ENCODE measurements at regions not wholly inside any gene's neighbourhood (a gene's known extent, or its start where the extent isn't known, plus 50 kb on each side); places are given as distances from the start of the nearest gene placed in this dataset.

- Histone ChIP-seq H3K27me3 (ENCODE audit: control insufficient read depth, insufficient read depth, low read length) (no peaks in the 10 kb centered on the region), H3K4me1 (ENCODE audit: control insufficient read depth, insufficient read depth, low read length) (no peaks in the 10 kb centered on the region), H3K4me3 (ENCODE audit: low read length) (no peak overlapping the region), H3K36me3 (ENCODE audit: control insufficient read depth, insufficient read depth, low read length) (no peaks in the 10 kb centered on the region), H3K27ac (ENCODE audit: low read depth, low read length) (no peak overlapping the region), H3K9ac (ENCODE audit: low read length) (no peak overlapping the region)
Observed at GRCh38 chr12:92294676-92295440, 149.2 kb upstream of the BTG1 start.

- Histone ChIP-seq H3K36me3 (ENCODE audit: control insufficient read depth, insufficient read depth, low read length) (no peaks in the 10 kb centered on the region), H3K27ac (ENCODE audit: low read depth, low read length) (no peak overlapping the region), H3K9ac (ENCODE audit: low read length) (no peak overlapping the region), H3K4me1 (ENCODE audit: control insufficient read depth, insufficient read depth, low read length) (no peaks in the 10 kb centered on the region), H3K27me3 (ENCODE audit: control insufficient read depth, insufficient read depth, low read length) (no peaks in the 10 kb centered on the region), H3K4me3 (ENCODE audit: low read length) (no peak overlapping the region)
Observed at GRCh38 chr12:92292016-92292415, 146.4 kb upstream of the BTG1 start.

- no peaks in the 10 kb centered on the region for H3K4me1 ChIP-seq (ENCODE audit: control insufficient read depth, insufficient read depth, low read length)
- no peak overlapping the region for H3K4me3 ChIP-seq (ENCODE audit: low read length)
- no peaks in the 10 kb centered on the region for H3K27me3 ChIP-seq (ENCODE audit: control insufficient read depth, insufficient read depth, low read length)
- no peak overlapping the region for H3K27ac ChIP-seq (ENCODE audit: low read depth, low read length)
- H3K9ac ChIP-seq (ENCODE audit: low read length) = no peak overlapping the region
- H3K36me3 ChIP-seq (ENCODE audit: control insufficient read depth, insufficient read depth, low read length) = no peaks in the 10 kb centered on the region
Observed at GRCh38 chr12:92290886-92291285, 145.2 kb upstream of the BTG1 start.

GRCh38 chr12:92290350-92290695, 144.7 kb upstream of the BTG1 start:
- Histone ChIP-seq H3K36me3 (ENCODE audit: control insufficient read depth, insufficient read depth, low read length) (no peaks in the 10 kb centered on the region), H3K27me3 (ENCODE audit: control insufficient read depth, insufficient read depth, low read length) (no peaks in the 10 kb centered on the region), H3K4me1 (ENCODE audit: control insufficient read depth, insufficient read depth, low read length) (no peaks in the 10 kb centered on the region), H3K4me3 (ENCODE audit: low read length) (no peak overlapping the region), H3K9ac (ENCODE audit: low read length) (no peak overlapping the region), H3K27ac (ENCODE audit: low read depth, low read length) (no peak overlapping the region)

GRCh38 chr12:92289629-92290349, 144.1 kb upstream of the BTG1 start:
- Histone ChIP-seq H3K27ac (ENCODE audit: low read depth, low read length) (no peak overlapping the region), H3K9ac (ENCODE audit: low read length) (no peak overlapping the region), H3K36me3 (ENCODE audit: control insufficient read depth, insufficient read depth, low read length) (no peaks in the 10 kb centered on the region), H3K27me3 (ENCODE audit: control insufficient read depth, insufficient read depth, low read length) (no peaks in the 10 kb centered on the region), H3K4me1 (ENCODE audit: control insufficient read depth, insufficient read depth, low read length) (no peaks in the 10 kb centered on the region), H3K4me3 (ENCODE audit: low read length) (no peak overlapping the region)

GRCh38 chr12:92288561-92288960, 142.9 kb upstream of the BTG1 start:
- H3K36me3 ChIP-seq (ENCODE audit: control insufficient read depth, insufficient read depth, low read length) = no peaks in the 10 kb centered on the region
- no peak overlapping the region for H3K27ac ChIP-seq (ENCODE audit: low read depth, low read length)
- no peaks in the 10 kb centered on the region for H3K27me3 ChIP-seq (ENCODE audit: control insufficient read depth, insufficient read depth, low read length)
- no peak overlapping the region for H3K4me3 ChIP-seq (ENCODE audit: low read length)
- no peaks in the 10 kb centered on the region for H3K4me1 ChIP-seq (ENCODE audit: control insufficient read depth, insufficient read depth, low read length)
- no peak overlapping the region for H3K9ac ChIP-seq (ENCODE audit: low read length)

- no peaks in the 10 kb centered on the region for H3K36me3 ChIP-seq (ENCODE audit: control insufficient read depth, insufficient read depth, low read length)
- peak overlapping the region; percentile 35 for H3K27ac ChIP-seq (ENCODE audit: low read depth, low read length)
- H3K4me3 ChIP-seq (ENCODE audit: low read length) = no peak overlapping the region
- no peaks in the 10 kb centered on the region for H3K27me3 ChIP-seq (ENCODE audit: control insufficient read depth, insufficient read depth, low read length)
- no peaks in the 10 kb centered on the region for H3K4me1 ChIP-seq (ENCODE audit: control insufficient read depth, insufficient read depth, low read length)
- no peak overlapping the region for H3K9ac ChIP-seq (ENCODE audit: low read length)
Observed at GRCh38 chr12:92278378-92278828, 132.8 kb upstream of the BTG1 start.

GRCh38 chr12:92277795-92278194, 132.1 kb upstream of the BTG1 start:
- H3K27me3 ChIP-seq (ENCODE audit: control insufficient read depth, insufficient read depth, low read length) = no peaks in the 10 kb centered on the region
- no peak overlapping the region for H3K9ac ChIP-seq (ENCODE audit: low read length)
- H3K4me3 ChIP-seq (ENCODE audit: low read length) = no peak overlapping the region
- H3K36me3 ChIP-seq (ENCODE audit: control insufficient read depth, insufficient read depth, low read length) = no peaks in the 10 kb centered on the region
- no peaks in the 10 kb centered on the region for H3K4me1 ChIP-seq (ENCODE audit: control insufficient read depth, insufficient read depth, low read length)
- H3K27ac ChIP-seq (ENCODE audit: low read depth, low read length) = peak overlapping the region; percentile 35

GRCh38 chr12:92276276-92276675, 130.6 kb upstream of the BTG1 start:
- Histone ChIP-seq H3K27me3 (ENCODE audit: control insufficient read depth, insufficient read depth, low read length) (no peaks in the 10 kb centered on the region), H3K4me3 (ENCODE audit: low read length) (no peak overlapping the region), H3K4me1 (ENCODE audit: control insufficient read depth, insufficient read depth, low read length) (no peaks in the 10 kb centered on the region), H3K36me3 (ENCODE audit: control insufficient read depth, insufficient read depth, low read length) (no peaks in the 10 kb centered on the region), H3K9ac (ENCODE audit: low read length) (no peak overlapping the region), H3K27ac (ENCODE audit: low read depth, low read length) (no peak overlapping the region)

GRCh38 chr12:92275443-92276154, 130.0 kb upstream of the BTG1 start:
- no peak overlapping the region for H3K4me3 ChIP-seq (ENCODE audit: low read length)
- H3K27me3 ChIP-seq (ENCODE audit: control insufficient read depth, insufficient read depth, low read length) = no peaks in the 10 kb centered on the region
- H3K9ac ChIP-seq (ENCODE audit: low read length) = no peak overlapping the region
- no peaks in the 10 kb centered on the region for H3K4me1 ChIP-seq (ENCODE audit: control insufficient read depth, insufficient read depth, low read length)
- no peak overlapping the region for H3K27ac ChIP-seq (ENCODE audit: low read depth, low read length)
- H3K36me3 ChIP-seq (ENCODE audit: control insufficient read depth, insufficient read depth, low read length) = no peaks in the 10 kb centered on the region

- H3K4me1 ChIP-seq (ENCODE audit: control insufficient read depth, insufficient read depth, low read length) = no peaks in the 10 kb centered on the region
- H3K4me3 ChIP-seq (ENCODE audit: low read length) = no peak overlapping the region
- no peaks in the 10 kb centered on the region for H3K36me3 ChIP-seq (ENCODE audit: control insufficient read depth, insufficient read depth, low read length)
- no peaks in the 10 kb centered on the region for H3K27me3 ChIP-seq (ENCODE audit: control insufficient read depth, insufficient read depth, low read length)
- H3K27ac ChIP-seq (ENCODE audit: low read depth, low read length) = no peak overlapping the region
- H3K9ac ChIP-seq (ENCODE audit: low read length) = no peak overlapping the region
Observed at GRCh38 chr12:92273076-92273475, 127.4 kb upstream of the BTG1 start.

GRCh38 chr12:92272061-92272964, 126.7 kb upstream of the BTG1 start:
- no peak overlapping the region for H3K27ac ChIP-seq (ENCODE audit: low read depth, low read length)
- no peaks in the 10 kb centered on the region for H3K36me3 ChIP-seq (ENCODE audit: control insufficient read depth, insufficient read depth, low read length)
- H3K9ac ChIP-seq (ENCODE audit: low read length) = no peak overlapping the region
- H3K27me3 ChIP-seq (ENCODE audit: control insufficient read depth, insufficient read depth, low read length) = no peaks in the 10 kb centered on the region
- no peak overlapping the region for H3K4me3 ChIP-seq (ENCODE audit: low read length)
- H3K4me1 ChIP-seq (ENCODE audit: control insufficient read depth, insufficient read depth, low read length) = no peaks in the 10 kb centered on the region

Data from rectal smooth muscle tissue (tissue), 1 donor.